Liver (tissue), 3 donors: ENCODE measurements at regions not wholly inside any gene's neighbourhood (a gene's known extent, or its start where the extent isn't known, plus 50 kb on each side); places are given as distances from the start of the nearest gene placed in this dataset.

Experiments used
- ATF3 ChIP-seq: IDR thresholded peaks from 2 replicates; pipeline ENCODE4 v1.6.1; 2016; ENCODE audit warnings: antibody characterized with exemption
- CTCF ChIP-seq: fragments of 150-350 bp; IDR thresholded peaks from 2 replicates; pipeline ENCODE4 v1.5.1; 2017; ENCODE audit warnings: improper control_type of control experiment, low read depth, low read length; ENCODE audit not compliant: missing input control
- EGR1 ChIP-seq, 2 donors: IDR thresholded peaks; 2 replicates each; pipeline ENCODE4 v1.6.1; 2016 to 2018; ENCODE audit warnings: antibody characterized with exemption in 2 of 2, low read depth in 2 of 2
- GABPA ChIP-seq, 2 donors: IDR thresholded peaks in 1 of 2; conservative IDR thresholded peaks in 1 of 2; 2 replicates each; pipeline ENCODE4 v1.6.1; 2016; ENCODE audit warnings: antibody characterized with exemption in 2 of 2, mild to moderate bottlenecking in 1 of 2, moderate library complexity in 1 of 2
- HNF4G ChIP-seq: IDR thresholded peaks from 2 replicates; pipeline ENCODE4 v1.6.1; 2016; ENCODE audit warnings: antibody characterized with exemption
- JUND ChIP-seq, 2 donors: IDR thresholded peaks; 2 replicates each; pipeline ENCODE4 v1.6.1; 2016; ENCODE audit warnings: antibody characterized with exemption in 2 of 2
- MAX ChIP-seq: IDR thresholded peaks from 2 replicates; pipeline ENCODE4 v1.6.1; 2016; ENCODE audit warnings: antibody characterized with exemption
- NR2F2 ChIP-seq: IDR thresholded peaks from 2 replicates; pipeline ENCODE4 v1.6.1; 2016; ENCODE audit warnings: antibody characterized with exemption
- RAD21 ChIP-seq, 2 donors: IDR thresholded peaks; 2 replicates each; pipeline ENCODE4 v1.6.1; 2016; ENCODE audit warnings: antibody characterized with exemption in 2 of 2, mild to moderate bottlenecking in 2 of 2
- SP1 ChIP-seq: IDR thresholded peaks from 2 replicates; pipeline ENCODE4 v1.6.1; 2018; ENCODE audit warnings: antibody characterized with exemption, mild to moderate bottlenecking
- TAF1 ChIP-seq: conservative IDR thresholded peaks from 2 replicates; pipeline ENCODE4 v1.6.1; 2016; ENCODE audit warnings: antibody characterized with exemption, mild to moderate bottlenecking
- YY1 ChIP-seq: IDR thresholded peaks from 2 replicates; pipeline ENCODE4 v1.6.1; 2016; ENCODE audit warnings: antibody characterized with exemption, mild to moderate bottlenecking
- donor health status: healthy.
- donor health status: healthy.

GRCh38 chr2:183224948-183225347 lies 100.7 kb downstream of the NUP35 start:
- TF ChIP-seq CTCF = no peak
- TF ChIP-seq SP1 = no peak
- no peak for TF ChIP-seq YY1
- no peak for TF ChIP-seq GABPA (IDR thresholded peaks at IDR 0.05 in 1 of 2, conservative IDR thresholded peaks at IDR 0.05 in 1 of 2)
- no peak for TF ChIP-seq MAX
- TF ChIP-seq RAD21 (IDR thresholded peaks at IDR 0.05) = no peak
- TF ChIP-seq HNF4G = no peak
- no peak for TF ChIP-seq JUND (IDR thresholded peaks at IDR 0.05)
- TF ChIP-seq TAF1 = no peak
- no peak for TF ChIP-seq EGR1 (IDR thresholded peaks at IDR 0.05; ENCODE audit: low read depth in 2 of 2)
- TF ChIP-seq NR2F2 = no peak
- TF ChIP-seq ATF3 = no peak
